ENCODE measurements at regions not wholly inside any gene's neighbourhood (a gene's known extent, or its start where the extent isn't known, plus 50 kb on each side); places are given as distances from the start of the nearest gene placed in this dataset.
"Not testable (repeated sequence)": the region's sequence is repeated elsewhere in the genome, so short reads cannot be mapped to it uniquely, and the experiment has no call there.

DNA sequence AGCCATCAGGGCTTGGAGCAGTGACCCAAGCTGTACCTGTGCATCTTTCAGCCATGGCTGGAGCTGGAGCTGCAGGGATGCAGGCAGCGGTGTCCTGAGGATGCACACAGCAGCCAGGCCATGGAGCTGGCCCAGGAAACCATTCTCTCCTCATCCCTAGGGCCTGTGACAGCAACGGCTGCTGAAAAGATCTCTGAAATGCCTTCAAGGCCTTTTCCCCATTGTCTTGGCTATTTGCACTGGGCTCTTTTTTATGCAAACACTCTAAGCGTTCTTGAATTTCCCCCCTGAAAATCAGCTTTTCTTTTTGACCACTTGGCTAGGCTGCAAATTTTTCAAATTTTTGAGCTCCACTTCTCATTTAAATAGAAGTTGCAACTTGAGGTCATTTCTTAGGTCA lies 109.5 kb upstream of the CTSV start:
- TF ChIP-seq, protein P1, sequence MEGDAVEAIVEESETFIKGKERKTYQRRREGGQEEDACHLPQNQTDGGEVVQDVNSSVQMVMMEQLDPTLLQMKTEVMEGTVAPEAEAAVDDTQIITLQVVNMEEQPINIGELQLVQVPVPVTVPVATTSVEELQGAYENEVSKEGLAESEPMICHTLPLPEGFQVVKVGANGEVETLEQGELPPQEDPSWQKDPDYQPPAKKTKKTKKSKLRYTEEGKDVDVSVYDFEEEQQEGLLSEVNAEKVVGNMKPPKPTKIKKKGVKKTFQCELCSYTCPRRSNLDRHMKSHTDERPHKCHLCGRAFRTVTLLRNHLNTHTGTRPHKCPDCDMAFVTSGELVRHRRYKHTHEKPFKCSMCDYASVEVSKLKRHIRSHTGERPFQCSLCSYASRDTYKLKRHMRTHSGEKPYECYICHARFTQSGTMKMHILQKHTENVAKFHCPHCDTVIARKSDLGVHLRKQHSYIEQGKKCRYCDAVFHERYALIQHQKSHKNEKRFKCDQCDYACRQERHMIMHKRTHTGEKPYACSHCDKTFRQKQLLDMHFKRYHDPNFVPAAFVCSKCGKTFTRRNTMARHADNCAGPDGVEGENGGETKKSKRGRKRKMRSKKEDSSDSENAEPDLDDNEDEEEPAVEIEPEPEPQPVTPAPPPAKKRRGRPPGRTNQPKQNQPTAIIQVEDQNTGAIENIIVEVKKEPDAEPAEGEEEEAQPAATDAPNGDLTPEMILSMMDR (conservative IDR thresholded peaks at IDR 0.05; ENCODE audit: low read depth, low read length): not testable (repeated sequence)
- not testable (repeated sequence) for TF ChIP-seq EZH2 (IDR thresholded peaks at IDR 0.05; ENCODE audit: low read length, unreplicated experiment); EZH2phosphoT487 (IDR thresholded peaks at IDR 0.05; ENCODE audit: borderline replicate concordance, low read length)
